GM12875 (cell line): ENCODE measurements at regions not wholly inside any gene's neighbourhood (a gene's known extent, or its start where the extent isn't known, plus 50 kb on each side); places are given as distances from the start of the nearest gene placed in this dataset.

Experiments used
- H3K4me3 ChIP-seq: one replicate; pipeline ENCODE4 v1.5.1; 2011; ENCODE audit warnings: low read depth, low read length, control low read depth
- TF ChIP-seq, protein P1 (sequence below): IDR thresholded peaks from 2 replicates; pipeline ENCODE4 v1.5.1; 2011; ENCODE audit warnings: low read depth, mild to moderate bottlenecking, control low read depth, inconsistent platforms, low read length, moderate library complexity, borderline replicate concordance; ENCODE audit not compliant: insufficient read depth

DNA sequence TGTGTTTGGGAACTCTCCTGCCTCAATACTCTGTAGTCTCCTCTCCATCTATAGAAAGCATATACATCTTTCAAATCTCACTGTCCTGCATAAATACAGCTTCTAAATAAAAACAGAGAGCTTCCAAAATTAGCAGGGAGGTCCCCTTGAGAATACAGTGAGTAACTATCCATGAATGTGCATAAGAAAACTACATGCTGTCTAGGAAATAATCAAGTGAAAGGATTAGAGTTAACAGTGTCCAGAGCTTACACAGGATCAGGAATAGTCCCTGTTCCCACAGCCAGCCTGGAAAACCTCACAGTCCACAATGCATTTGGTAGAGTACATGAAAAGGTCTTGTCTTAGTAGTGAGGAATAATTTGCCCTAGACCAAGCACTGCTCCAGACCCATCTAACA, 123.0 kb upstream of the POU3F2 start:
- no peak overlapping the region for H3K4me3 ChIP-seq
- TF ChIP-seq, protein P1, sequence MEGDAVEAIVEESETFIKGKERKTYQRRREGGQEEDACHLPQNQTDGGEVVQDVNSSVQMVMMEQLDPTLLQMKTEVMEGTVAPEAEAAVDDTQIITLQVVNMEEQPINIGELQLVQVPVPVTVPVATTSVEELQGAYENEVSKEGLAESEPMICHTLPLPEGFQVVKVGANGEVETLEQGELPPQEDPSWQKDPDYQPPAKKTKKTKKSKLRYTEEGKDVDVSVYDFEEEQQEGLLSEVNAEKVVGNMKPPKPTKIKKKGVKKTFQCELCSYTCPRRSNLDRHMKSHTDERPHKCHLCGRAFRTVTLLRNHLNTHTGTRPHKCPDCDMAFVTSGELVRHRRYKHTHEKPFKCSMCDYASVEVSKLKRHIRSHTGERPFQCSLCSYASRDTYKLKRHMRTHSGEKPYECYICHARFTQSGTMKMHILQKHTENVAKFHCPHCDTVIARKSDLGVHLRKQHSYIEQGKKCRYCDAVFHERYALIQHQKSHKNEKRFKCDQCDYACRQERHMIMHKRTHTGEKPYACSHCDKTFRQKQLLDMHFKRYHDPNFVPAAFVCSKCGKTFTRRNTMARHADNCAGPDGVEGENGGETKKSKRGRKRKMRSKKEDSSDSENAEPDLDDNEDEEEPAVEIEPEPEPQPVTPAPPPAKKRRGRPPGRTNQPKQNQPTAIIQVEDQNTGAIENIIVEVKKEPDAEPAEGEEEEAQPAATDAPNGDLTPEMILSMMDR, result no peak

DNA sequence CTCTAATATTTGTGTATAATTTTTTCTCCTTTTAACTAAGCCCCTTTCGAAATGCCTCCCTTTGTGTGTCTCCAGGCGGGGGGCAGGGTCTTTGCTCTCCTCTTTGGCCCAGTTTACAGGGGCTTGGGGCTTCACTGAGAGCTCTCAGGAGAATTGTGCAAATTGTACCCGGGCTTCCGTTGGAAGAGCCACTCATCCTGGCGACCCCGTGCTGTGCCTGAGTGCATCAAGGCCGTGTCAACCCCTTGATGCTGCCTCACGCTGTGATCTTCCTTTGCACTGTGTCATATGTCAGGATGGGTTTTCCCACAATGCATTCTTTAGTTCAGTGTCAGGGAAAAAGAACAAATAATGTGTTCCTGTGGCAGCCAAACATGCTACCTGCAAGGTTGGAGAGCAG, 118.0 kb upstream of the POU3F2 start:
- TF ChIP-seq, protein P1, result no peak
- H3K4me3 ChIP-seq, result no peak overlapping the region

DNA sequence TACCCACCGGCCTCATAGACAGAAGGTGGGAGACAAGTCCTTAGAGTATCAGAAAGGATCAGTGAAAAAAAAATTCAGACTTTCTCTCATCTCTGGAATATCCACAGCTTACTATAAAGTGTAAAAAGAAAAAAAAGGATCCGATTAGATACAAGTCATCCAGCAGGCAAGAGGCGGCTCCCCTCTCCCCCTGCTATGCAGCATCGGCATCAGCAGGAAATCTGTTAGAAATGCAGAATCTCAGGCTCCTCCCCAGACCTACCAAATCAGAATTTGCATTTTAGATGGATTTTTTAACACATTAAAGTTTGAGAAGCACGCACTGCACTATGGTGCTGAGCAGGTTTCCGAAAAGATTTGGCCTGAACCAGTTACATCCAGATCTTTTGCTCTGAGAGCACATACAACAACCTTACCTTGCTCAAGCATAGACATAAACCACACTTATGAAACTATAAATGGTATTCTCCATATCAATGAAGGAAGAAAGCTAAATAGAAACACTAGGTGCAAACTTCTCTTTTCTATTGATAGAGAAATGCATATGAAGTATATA, 117.0 kb upstream of the POU3F2 start:
- no peak overlapping the region for H3K4me3 ChIP-seq
- TF ChIP-seq, protein P1, result no peak

DNA sequence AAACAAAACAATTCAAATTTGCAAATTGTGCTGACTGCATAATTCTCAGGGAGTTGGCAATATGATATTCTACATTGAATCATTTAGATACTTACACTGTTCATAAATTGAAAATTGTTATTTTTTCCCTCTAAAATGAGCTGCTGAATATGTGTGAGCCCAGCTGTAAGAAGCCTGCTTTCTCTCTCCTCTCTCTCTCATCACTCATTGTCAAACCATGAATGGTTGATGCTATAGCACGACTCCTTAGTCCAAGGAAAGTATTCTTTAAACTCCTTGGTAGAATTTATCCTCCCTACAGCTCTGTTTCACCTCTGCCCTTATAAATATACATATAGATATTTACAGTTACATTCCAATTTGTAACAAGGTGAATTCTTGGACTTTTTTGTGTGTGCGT, 116.4 kb upstream of the POU3F2 start:
- TF ChIP-seq, protein P1, result no peak
- no peak overlapping the region for H3K4me3 ChIP-seq

DNA sequence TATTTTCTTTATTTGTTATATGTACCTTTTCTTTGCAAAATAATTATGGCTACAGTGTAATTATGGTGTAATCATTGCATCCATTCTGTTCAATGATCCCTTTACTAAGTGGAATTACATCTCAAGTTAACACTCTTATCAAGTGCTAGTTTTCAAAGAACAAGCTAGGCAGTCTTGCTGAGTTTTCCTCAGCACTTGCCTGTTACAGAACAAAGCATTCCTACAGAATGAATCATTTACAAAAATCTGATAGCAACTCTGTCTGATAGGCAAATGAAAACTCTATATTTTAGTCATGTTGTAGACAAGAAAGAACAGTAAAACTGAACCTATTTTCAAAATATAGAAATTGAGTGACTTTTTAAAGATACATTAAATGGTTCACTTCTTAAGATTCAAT, 109.8 kb upstream of the POU3F2 start:
- no peak overlapping the region for H3K4me3 ChIP-seq
- TF ChIP-seq, protein P1, result no peak

DNA sequence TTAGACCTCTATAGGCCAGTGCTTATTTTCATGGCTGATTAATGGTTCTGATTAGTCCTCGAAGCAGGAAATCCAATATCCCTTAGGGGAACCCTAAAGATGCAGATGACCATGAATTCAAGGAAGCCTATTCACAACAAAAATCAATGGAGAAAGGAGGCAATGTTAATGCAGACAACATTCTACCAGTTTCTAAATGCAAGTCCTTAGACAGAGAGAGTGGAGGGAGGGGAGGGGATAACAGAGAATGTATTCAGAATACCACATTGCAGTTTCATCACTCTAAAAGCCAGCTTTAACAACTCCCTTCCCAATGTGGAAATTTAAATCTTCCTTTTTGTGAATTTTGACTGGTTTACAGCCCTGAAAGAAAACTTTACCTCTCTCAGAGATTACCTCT, 87.1 kb upstream of the POU3F2 start:
- TF ChIP-seq, protein P1, result no peak
- H3K4me3 ChIP-seq, result no peak overlapping the region

DNA sequence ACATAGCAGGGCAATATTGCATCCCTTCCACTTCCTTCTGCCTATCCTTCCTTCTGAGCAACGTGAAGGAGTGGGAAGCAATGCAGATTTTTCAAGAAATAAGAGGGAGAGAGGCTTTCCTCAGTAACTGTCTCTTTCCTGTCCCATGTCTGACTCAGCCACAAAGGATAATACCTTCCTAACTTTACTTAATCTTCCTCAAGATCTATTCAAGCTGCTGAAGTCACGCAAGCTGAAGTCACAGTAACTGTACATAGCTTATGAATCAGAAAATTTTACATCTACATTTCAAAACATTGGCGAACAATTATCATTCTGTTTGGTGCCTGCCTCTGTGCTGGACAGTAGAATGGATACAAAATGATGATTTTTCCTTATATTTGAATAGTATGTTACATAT, 86.4 kb upstream of the POU3F2 start:
- H3K4me3 ChIP-seq, result no peak overlapping the region
- TF ChIP-seq, protein P1, result no peak
